ENCODE measurements at regions not wholly inside any gene's neighbourhood (a gene's known extent, or its start where the extent isn't known, plus 50 kb on each side); places are given as distances from the start of the nearest gene placed in this dataset.
"Not testable (repeated sequence)": the region's sequence is repeated elsewhere in the genome, so short reads cannot be mapped to it uniquely, and the experiment has no call there.

GRCh38 chrX:80929251-80929650 is 119.6 kb upstream of the BRWD3 start:
- DNase-seq (ENCODE audit: low read depth), result no peak

- no peak for DNase-seq (ENCODE audit: low read depth)
Measured at GRCh38 chrX:80917919-80918318, 108.2 kb upstream of the BRWD3 start.

GRCh38 chrX:80912351-80912750 is 102.7 kb upstream of the BRWD3 start:
- not testable (repeated sequence) for DNase-seq (ENCODE audit: low read depth)

- no peak for DNase-seq (ENCODE audit: low read depth)
Measured at GRCh38 chrX:80879916-80880315, 70.2 kb upstream of the BRWD3 start.

- DNase-seq (ENCODE audit: low read depth), result no peak
Measured at GRCh38 chrX:80879143-80879542, 69.5 kb upstream of the BRWD3 start.

GRCh38 chrX:80876877-80877276 is 67.2 kb upstream of the BRWD3 start:
- peak; percentile 0 for DNase-seq (ENCODE audit: low read depth)

Measured in HS-5 (cell line).